Kidney tubule cell (primary cell): ENCODE measurements at regions not wholly inside any gene's neighbourhood (a gene's known extent, or its start where the extent isn't known, plus 50 kb on each side); places are given as distances from the start of the nearest gene placed in this dataset.

ENCODE experiments used
- DNase-seq: peaks from one replicate; pipeline ENCODE4 v3.0.0-alpha.2; 2018; ENCODE audit warnings: low spot score

GRCh38 chr6:141164042-141164743, 968.5 kb upstream of the GJE1 start:
- peak; percentile 3 for DNase-seq

DNA sequence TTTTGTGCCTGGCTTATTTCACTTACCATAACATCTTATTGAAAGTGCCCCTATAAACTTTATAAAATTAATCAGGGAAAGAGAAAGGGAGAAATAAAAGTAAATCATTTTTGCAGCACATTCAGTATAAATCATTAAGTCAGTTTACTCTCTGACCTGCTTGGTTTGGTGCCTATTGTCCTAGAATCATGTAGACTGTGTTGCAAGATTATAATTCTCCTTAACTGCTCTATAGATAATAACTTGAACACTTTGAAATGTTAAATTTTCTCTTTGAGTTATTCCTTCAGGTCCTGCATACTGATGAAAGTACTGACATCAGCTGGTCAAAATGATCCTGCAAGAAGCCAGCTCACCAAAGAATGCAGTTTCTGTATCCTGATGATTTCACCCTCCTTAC, 969.6 kb upstream of the GJE1 start:
- DNase-seq, result no peak

GRCh38 chr6:141158740-141159139, 974.0 kb upstream of the GJE1 start:
- DNase-seq, result no peak

- no peak for DNase-seq
Measured at GRCh38 chr6:141153563-141153962, 979.2 kb upstream of the GJE1 start.

- DNase-seq, result no peak
Measured at GRCh38 chr6:141152951-141153350, 979.8 kb upstream of the GJE1 start.

DNA sequence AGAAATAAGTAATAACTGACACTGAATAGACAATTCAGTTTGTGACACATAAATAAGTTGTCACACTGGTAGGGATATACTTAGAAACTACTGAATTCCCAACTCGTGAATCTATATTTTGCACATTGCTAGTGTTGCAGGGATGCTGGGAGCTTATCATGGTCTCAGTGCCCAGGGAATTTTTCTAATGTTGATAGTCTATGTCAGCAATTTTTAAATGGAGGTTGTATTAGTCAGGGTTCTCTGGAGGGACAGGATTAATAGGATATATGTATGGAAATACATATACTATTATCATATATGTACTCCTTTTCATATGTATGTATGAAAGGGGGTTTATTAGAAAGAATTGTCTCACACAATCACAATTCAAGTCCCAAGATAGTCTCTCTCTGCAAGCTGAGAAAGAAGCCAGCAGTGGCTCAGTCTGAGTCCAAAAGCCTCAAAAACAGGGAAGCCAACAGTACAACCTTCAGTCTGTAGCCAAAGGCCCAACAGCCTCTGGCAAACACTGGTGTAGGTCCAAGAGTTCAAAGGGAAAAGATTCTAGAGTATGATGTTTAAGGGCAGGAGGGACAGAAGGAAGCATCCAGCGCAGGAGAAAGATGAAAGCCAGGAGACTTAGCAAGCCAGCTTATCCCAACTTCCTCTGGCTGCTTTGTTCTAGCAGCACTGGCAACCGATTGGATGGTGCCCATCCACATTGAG, 980.9 kb upstream of the GJE1 start:
- no peak for DNase-seq

- no peak for DNase-seq
Measured at GRCh38 chr6:141141870-141142269, 990.9 kb upstream of the GJE1 start.

DNA sequence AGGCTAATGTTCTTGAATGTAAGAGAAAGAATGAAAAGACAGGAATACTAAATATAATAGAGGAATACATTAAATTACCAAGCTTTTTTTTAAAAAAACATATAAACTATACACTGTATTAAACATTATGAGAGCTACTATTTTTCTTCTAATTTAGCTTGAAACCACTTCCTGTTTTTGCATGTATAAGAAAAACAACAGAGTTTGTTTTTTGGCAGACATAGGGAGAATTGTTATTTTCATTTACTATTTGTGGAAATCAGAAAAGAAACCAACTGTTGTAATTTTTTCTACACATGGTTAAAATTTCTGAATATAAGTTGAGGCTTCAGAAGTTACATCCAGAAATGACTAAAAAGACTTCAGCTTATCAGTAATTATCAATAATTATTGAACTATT, 991.8 kb upstream of the GJE1 start:
- DNase-seq, result no peak

DNA sequence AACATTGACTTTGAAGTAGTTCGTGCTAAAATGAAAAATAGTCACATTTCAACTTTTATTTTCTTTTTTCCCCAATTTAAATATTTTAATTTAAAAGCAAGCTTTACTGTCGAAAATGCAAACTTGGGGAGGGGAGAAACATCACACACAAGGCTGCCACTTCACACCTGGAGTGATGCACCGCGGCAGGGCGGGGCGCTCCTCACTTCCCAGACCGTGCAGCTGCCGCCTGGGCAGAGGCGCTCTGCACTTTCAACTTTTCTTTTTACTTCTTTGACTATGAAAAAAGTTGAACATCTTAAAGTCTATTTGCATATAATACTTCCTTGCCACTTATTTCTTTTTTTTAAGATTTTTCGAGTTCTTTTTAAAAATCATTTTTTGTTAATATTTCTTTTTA, 993.3 kb upstream of the GJE1 start:
- no peak for DNase-seq

DNA sequence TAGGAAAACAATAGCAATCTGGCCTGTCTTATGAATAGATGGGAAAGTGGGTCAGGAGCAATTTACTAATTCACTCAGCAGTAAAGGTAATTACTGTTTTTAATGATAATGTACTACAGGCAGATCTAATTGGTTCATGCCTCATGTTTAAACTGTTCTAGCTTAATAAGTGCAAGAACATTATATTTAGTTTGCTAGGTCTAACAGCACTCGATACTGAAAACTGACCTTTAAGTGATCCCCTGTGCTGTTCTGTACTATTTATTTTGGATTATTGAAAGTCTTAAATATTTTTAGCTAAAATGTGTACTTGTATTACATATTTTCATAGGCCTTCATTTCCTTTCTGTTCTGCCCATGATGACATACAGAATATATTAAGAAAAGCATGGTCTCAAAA, 998.0 kb upstream of the GJE1 start:
- DNase-seq, result no peak

- no peak for DNase-seq
Measured at GRCh38 chr6:141133836-141134235, 998.9 kb upstream of the GJE1 start.

GRCh38 chr6:141133346-141133745, 999.4 kb upstream of the GJE1 start:
- DNase-seq, result no peak

GRCh38 chr6:141131616-141132015, 1001.1 kb upstream of the GJE1 start:
- DNase-seq, result no peak

- DNase-seq, result no peak
Measured at GRCh38 chr6:141123497-141123896, 1009.2 kb upstream of the GJE1 start.

GRCh38 chr6:141123049-141123448, 1009.7 kb upstream of the GJE1 start:
- DNase-seq, result peak; percentile 37

DNA sequence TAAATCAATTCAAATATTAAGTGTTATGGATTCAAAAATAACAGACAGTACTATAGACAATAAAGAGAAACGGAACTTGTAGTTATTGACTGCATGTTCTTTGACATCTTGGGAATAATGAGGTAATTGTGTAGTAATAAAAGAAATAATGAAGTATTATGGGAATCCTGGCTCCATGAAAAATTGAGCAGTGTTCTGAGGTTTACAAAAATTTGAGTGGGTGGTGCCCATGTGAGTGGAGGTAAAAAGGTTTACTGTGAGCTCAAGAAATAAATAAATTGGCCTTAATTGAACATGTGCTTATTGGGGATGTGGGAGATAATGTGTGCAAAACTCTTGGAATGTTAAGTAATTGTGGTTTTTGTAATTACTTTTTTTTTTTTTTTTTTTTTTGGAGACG, 1013.7 kb upstream of the GJE1 start:
- DNase-seq, result no peak

DNA sequence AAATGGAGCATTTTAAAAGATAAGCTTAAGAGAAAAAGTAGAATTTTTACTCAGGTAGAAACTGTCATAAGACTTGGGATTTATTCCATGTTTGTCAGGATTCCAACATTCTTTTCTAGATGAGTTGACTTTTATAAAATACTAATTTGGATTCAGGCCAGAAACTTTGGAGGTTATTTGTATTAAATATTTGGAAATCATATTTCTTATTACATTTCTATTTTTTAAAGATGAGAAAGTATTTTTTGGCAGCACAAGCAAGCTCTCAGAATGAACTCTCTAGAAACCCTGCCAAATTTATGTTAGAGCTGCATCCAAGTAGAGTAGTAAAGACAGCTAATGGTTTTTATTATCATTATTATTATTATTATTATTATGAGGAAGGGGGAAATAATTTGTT, 1014.9 kb upstream of the GJE1 start:
- no peak for DNase-seq

DNA sequence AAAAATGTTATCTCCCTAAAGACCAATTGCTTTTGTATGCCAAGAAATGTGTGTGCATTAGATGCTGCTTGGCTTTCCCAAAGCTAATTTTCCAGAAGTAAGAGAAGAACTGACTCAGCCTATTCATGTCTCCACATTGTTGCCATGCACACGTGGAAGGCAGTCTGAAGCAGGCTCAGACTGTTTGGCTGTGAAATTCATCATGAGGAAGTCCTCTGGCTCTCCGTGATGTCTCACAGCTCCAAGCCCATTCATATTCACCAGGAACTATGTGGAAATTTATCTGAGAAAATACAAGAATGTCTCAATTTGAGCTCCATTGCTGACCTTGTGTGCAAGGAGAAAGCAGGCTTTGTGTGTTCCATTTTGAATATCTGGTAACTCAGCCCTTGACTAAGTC, 1022.2 kb upstream of the GJE1 start:
- DNase-seq, result peak; percentile 76

GRCh38 chr6:141107591-141108160, 1025.0 kb upstream of the GJE1 start:
- DNase-seq, result peak; percentile 96

GRCh38 chr6:141105481-141105880, 1027.2 kb upstream of the GJE1 start:
- peak; percentile 94 for DNase-seq

DNA sequence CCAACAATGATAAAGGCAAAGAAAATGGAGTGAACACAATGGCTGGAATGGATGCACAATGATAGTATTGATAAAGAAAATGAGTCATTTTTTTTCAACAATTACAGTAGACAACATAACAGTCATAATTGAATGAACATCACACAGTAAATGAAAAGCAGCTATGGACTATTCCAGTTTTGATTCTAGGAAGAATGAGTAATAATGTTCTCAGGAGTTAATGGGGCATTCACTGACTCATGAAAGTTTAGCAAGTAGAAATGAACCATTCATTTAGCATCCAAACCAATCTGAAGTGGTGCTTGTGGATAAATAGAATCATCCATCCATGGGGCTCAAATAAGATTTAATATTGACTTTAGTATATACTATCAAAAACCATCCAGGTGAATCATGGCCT, 1029.5 kb upstream of the GJE1 start:
- peak; percentile 95 for DNase-seq

GRCh38 chr6:141097471-141097870, 1035.3 kb upstream of the GJE1 start:
- DNase-seq, result no peak

DNA sequence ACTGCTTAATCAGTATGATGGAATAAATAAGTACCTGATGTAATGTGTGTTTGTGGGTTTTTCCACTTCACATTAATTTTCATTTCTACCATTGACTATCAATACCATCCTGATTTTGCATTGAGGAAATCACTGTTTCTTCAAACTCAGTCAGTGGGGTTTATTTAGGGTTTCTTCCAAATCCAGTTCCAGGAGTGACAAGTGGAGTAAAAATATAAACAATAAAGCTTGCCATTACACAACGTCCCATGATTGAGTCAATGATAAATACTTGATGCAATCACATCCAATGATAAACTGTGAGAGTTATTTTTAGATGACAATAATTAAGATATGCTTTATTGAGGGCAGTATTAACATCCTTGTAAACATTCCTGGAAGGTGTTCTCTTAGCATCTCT, 1037.4 kb upstream of the GJE1 start:
- no peak for DNase-seq

- DNase-seq, result no peak
Measured at GRCh38 chr6:141088171-141088570, 1044.6 kb upstream of the GJE1 start.
